NCI-H1930 (cell line): ENCODE measurements at regions not wholly inside any gene's neighbourhood (a gene's known extent, or its start where the extent isn't known, plus 50 kb on each side); places are given as distances from the start of the nearest gene placed in this dataset.
A peak's percentile ranks its signal among the peaks of the same experiment; 100 is the strongest.

ENCODE experiments used
- DNase-seq, 2 experiments: peaks; one replicate each; lab custom pipeline; 2025; lab: John Stamatoyannopoulos, UW

DNA sequence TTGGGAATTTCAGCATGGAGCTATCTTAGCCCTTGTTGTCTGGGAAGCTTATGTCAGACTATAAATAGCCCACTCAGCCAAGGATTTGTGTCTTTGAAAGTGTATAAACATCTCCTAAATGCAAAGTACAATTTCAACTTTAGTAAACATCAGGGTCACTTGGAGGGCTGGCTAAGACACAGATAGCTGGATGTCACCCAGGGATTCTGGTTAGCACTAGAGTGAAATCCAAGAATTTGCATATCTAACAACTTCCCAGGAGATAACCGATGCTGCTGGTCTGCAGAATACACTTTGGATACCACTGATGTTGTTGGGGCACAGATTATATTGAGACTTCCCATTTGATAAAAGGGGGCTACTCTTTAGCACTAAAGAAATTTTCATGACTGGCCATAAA, 130.9 kb downstream of the PAX1 start:
- DNase-seq, result no peak

DNA sequence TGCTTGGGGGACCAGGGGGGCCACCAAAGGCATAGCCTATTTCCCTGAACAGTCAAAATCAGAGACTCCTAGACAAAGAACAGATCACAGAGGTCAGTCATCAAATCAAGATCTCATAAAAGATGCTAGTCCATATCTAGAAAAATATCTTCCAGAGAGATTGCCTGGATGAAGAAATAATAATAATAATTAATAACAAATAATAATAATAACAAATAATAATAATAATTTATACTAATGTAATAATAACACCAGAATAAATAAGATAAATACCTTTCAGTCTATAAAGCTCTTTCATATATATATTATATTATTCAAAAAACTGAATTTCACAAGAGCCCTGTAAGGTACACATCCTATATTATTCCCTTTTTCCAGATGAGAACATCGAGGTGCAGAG, 129.6 kb downstream of the PAX1 start:
- DNase-seq, result no peak

DNA sequence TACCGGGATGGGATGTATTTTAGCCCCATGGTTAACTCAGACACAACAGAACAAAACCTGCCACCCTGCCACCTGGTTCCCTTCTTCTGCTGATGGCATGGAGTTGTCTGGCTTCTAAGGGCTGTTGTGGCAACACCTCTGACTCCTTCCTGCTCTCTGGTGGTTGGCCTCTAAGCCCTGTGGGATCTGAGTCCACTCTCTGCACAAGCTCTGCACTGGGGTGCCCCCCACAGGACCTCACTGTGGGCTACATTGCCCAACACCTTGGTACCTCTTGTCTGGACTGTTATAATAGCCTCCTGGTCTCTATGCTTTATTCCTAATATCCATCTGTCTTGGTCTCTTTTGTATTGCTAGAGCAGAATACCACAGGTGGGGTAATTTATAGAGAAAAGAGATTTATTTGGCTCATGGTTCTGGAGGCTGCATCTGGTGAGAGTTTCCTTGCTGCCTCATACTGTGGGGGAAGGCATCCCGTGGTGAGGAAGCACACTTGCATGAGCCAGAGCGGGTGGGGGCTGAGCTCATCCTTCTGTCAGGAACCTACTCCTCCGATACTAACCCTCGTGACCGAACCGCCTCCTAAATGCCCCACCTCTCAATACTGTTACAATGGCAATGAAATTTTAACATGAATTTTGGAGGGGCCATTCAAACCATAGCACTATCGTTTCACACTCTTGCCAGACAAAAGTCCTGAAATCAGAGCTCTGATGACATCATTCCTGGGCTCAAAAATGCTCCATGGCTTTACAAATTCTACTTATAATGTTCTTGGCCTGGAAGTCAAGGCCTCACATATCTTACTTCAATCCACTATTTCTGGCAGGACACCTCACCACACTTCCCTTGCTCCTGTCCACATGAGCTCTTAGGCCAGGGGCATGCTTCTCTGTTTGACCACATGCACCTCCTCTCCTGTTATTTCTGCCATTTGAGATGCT, 127.2 kb downstream of the PAX1 start:
- DNase-seq, result no peak

DNA sequence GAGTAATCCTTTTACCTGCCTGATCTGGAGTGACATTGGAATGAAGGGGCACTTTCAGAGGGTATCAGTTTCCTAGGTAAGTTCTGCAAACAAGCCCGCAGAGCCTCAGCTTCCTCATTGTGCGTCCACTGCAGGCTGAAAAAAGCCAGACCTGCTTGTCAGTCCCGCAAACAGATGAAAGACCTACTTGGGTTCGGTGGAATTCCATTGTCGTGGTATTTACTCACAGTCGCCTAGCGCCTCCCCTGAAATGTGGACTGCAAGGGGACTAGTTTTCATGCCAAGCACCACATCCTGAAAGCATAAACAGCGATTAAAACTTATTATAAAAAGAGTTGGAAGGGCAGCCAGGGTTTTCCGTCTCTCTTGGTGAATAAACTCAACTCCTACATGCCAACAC, 121.5 kb downstream of the PAX1 start:
- DNase-seq, result no peak

DNA sequence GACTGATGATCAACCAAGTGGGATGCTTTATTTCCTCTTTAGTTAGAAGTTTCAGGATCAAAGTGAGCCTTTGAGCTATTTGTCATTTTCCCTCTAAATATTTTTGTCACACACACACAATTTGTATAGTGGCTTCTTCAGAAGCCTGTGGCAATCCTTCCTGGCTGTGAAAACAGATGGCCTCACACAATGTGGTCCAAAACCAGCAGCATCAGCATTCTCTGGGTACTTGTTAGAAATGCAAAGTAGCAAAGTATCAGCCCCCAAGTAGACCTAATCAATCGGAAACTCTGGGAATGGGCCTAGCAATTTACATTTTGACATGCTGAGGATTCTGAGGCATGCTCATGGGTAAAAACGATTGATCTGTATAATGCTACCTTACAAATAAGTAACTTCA, 115.9 kb downstream of the PAX1 start:
- DNase-seq, result no peak

DNA sequence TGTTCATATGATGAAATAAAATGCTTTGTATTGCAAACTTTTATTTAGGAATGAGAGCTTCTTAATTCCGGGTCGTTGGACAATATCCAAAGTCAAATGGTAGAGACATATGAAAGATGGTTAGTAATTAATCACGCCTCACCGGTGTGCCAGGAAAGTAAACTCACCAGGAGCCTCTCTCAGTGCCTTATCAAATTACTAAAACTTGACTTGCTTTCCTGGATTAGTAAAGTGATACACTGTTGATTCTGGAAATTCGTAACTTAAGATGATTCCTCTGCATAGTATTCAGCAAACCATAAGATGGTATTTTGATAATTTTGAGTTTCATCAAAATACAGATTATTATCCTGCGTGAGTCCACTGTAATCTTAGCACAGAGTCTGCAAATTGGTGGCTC, 115.2 kb downstream of the PAX1 start:
- DNase-seq, result no peak

DNA sequence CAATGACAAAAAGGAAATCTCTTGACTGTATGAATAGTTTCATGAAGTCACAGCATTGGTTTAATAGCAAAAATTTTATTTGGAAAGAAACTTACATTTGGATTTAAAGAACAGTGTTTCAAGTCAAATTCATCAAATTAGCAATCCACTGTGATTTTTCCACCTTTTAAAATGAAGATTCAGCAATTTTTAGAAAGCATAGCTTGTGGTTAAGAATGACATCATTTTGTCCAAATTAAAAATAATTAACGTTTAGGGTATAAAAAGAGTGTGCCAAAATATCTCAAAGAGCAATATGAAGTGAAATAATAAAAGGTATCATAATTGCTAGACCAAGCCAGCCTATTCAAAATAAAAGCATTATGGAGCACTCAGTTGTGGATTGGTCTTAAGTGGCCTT, 114.6 kb downstream of the PAX1 start:
- no peak for DNase-seq

DNA sequence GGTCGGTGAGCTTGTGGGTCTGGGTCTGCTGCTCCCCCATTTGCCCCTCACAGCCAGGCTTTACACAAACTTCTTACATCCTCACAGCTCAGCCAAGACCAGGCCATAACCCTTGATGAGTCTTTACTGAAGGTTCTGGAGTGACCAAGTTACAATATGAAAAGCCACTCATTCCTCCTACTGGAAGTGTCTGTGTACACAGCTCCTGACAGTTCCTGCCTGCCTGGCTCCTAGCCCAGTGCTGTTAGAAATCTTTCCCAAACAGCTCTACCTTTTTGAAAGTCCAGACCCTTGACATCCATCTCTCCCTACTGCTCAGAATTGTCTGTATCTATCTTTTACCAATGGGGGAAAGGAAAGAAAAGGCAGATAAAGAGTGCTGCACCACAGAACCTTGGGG, 106.9 kb downstream of the PAX1 start:
- no peak for DNase-seq

DNA sequence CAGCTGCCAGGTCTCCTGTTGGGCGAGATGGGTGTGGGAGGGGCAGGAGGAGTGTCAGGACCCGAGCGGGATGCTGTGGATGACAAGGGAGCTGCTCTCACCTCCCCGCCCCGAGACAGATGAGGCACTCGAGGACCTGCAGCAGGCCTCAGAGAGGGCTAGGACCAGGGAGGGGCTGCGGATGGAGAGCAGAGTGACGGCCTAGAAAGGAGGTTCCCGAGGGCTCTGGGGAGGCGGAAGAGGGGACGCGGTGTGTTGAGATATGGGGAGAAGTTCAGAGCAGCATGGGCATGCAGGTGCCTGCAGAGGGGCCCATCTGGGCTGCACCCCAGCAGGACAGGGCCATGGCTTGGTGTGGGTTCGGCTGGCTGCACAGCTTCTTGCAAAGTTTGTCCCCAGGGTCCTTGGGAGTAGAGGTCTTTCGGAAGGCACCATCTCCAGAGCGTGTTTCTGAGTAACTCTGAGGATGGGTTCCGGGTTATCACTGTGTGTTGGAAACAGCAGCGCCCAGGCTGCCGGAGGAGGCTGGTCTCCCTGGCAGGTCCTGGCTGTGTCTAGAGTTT, 104.6 kb downstream of the PAX1 start:
- DNase-seq, result no peak

DNA sequence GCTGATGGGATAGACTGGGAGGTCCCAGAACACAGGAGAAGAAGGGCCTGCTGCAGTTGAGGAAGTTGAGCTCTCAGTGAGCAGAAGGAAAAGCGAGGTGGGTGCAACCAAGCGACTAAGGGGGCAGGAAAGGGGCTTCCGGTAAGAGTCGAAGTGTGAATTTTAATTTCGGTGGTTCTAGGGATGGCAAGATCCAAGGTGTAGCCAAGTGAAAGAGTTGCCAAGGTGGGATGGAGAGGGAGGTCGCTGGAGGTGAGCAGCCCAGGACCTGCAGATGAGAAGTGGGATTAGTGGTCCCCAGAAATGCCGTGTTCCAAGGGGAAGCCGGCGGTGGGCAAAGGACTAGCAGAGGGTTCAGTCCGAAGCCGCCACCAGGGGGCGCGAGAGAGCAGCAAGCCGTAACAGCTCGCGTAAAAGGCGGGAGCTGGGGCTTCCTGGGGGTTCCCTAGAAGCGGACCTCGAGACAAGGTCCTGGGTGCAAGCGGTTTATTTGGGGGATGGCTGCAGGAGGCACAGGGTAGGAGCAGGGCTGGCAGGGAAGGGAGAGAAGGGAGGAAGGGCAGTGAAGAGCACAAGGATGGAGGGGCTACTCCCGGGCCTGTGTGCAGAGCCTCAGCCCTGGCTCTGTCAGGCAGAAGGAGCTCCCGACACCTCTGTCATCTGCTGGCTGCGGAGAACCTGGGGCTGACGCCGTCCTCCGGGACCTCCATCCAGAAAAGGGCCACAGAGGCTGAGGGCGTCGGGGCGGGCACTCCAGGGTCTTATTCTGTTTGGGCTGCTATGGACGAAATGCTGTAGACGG, 103.6 kb downstream of the PAX1 start:
- peak in 1 of 2 experiments; percentile 69 for DNase-seq

DNA sequence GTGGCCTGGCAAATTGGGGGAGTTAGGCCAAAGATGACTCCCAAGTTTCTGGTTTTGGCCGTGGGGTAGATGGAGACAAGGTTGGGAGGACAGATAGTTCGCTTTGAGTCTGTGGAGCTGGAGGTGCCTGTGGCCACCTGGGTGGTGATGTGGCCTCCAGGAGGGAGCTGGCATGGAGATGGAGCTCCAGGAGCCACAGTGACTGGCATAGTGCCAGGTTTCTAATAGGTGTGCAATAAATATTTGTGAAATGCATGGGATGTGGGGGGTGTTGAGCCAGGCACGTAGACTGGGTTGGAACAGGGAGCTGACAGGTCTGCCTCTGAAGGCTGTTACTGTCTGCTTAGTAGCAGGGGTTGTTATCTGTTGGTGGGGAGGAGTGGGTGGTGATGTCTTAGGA, 102.7 kb downstream of the PAX1 start:
- no peak for DNase-seq

DNA sequence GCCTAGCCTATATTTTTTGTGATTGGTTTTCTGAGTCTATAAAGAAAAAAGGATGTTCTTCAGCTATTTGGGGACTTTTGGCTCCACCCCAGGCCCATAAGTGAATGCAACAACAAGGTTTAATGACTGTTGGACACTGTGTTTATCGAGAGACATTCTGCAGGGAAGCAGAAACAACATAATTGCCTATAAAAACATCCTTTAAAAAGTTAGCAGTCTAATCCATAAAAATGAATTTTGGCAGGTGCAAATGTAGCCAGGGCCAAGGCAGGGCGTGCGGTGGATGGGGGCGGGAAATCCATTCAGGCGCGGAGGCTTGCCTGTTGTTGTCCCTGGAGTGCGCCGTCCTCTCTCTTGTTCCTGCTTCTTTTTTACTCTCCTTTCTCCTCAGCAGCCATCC, 99.3 kb downstream of the PAX1 start:
- no peak for DNase-seq

DNA sequence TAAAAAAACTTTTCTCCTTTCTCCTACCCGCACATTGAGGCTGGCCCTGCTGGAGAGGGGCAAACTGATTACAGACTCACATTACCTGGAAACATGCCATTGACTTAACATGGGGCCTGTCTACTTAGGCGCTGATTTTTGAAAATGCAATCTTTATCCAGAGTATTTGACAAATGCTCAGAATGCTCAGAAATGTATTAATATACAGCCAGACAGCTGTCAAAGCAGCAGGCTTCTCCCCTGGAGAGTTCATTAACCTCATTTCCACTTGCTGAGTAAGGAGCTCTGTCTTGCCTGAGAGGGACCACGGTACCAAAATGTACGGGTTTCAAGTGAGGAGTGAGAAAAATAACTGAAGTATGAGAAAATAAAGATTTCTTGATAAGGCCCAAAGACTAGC, 95.7 kb downstream of the PAX1 start:
- DNase-seq, result no peak

DNA sequence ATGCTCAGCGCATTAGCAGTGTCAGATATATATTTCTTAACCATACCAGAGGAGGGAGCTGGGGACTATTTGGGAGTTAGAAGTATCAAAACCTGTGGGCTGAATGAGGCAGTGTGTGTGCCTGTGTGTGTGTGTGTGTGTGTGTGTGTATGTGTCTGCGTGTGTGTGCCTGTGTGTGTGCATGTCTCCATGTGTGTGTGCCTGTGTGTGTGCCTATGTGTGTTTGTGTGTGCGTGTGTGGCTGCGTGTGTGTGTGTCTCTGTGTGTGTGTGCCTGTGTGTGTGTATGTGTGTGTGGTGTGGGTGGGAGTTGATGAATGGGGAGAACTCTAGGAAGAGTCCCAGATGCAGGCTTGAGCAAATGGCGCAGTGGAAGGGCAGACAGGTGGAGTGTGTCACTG, 92.9 kb downstream of the PAX1 start:
- no peak for DNase-seq

DNA sequence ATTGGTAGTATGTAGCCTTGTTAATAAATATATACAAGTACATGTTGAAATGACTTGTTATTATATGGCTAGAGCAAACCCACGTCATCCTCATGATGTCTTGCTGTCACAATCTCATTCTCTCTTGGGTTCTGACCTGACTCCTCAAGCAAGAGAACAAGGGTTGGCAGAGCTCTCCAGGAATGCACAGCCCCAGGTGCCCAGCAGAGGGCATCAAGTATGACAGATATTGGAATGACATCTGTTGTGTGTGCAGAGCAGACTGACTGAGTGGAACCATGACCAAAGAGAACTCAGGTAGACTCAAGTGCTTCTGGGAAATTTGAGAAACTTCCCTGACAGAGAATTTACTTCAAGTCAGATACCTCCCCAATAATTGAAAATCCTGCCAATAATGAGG, 90.6 kb downstream of the PAX1 start:
- peak in 1 of 2 experiments; percentile 10 for DNase-seq

DNA sequence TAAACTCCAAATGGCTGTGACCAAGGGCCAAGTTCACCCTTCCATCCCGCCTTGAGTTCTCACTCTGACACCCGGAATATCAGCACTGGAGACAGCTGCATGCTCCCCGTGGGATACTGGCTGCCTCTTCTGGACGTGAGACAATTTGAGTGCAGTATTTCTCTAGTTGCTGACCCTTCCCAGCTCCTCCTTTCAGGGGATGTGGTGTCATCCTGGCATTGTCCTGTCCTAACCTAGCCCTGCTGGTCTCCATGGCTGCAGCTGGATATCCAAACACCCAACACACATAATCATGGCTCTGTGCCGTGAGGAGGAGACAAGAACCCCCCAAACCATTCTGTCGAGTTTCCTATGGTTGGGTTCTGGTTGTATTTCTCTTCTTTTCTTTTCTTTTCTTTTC, 82.6 kb downstream of the PAX1 start:
- no peak for DNase-seq

DNA sequence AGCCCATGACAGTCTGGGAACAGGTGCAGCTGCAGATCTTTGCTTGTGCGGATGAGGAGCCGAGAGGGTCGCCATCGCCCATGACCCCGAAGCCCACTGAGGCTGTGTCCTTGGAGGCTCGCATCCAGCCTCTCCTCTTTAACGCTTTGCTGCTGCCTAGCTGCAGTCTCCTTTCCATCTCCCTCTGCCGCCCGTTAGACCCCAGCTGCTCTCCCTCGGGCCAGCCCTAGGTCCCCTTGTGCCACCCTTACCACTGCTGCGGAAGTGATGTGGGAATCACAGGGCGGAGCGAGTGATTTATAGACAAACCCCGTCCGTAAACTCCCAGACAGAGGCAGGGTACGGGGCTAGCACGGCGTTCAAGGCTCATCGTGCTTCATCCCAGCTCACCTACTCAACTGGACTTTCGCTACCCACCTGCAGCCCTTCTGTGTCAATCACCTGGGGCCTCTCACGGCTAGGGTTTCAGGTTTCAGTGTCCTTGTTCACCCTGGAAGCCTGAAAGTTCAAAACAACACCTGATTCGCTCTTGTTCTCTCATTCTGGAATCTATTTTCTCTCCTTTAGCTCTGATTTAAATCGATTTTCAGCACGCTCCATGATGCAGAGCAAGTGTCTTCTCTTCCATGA, 76.1 kb downstream of the PAX1 start:
- no peak for DNase-seq

DNA sequence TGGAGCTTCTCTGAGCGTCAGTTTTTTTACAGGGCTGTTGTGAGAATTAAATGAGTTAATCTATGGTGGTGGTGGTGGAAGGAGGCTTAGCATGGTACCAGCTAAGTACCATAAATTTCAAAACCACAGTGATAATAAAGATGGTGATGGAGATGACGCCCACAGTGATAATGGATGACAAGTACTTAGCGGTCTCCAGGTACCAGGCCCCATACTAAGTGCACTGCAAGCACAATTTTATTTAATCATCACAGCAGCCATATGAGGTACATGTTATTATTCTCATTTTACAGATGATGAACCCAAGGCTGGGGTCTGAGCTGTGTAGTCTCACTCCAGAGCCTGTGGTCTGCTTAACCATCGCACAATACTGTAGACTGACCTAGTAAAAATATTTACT, 75.1 kb downstream of the PAX1 start:
- DNase-seq, result no peak
